IPS-20b (cell line): ENCODE measurements at regions not wholly inside any gene's neighbourhood (a gene's known extent, or its start where the extent isn't known, plus 50 kb on each side); places are given as distances from the start of the nearest gene placed in this dataset.

Experiments
- H3K27ac ChIP-seq: one replicate; pipeline ENCODE4 v1.5.1; 2013; ENCODE audit warnings: low read length
- H3K27me3 ChIP-seq: 2 replicates; pipeline ENCODE4 v1.6.1; 2013; ENCODE audit warnings: mild to moderate bottlenecking, low read length, inconsistent platforms; ENCODE audit not compliant: insufficient read depth
- H3K36me3 ChIP-seq: 2 replicates; pipeline ENCODE4 v1.6.1; 2013; ENCODE audit warnings: low read depth, mild to moderate bottlenecking, inconsistent platforms, low read length, moderate library complexity; ENCODE audit not compliant: insufficient read depth
- H3K4me1 ChIP-seq: 2 replicates; pipeline ENCODE4 v1.6.1; 2013; ENCODE audit warnings: mild to moderate bottlenecking, control low read depth, inconsistent platforms, low read length, moderate library complexity; ENCODE audit not compliant: insufficient read depth
- H3K4me3 ChIP-seq: 2 replicates; pipeline ENCODE4 v1.5.1; 2013; ENCODE audit warnings: mild to moderate bottlenecking, low read length, inconsistent platforms
- H3K9ac ChIP-seq: 2 replicates; pipeline ENCODE4 v1.6.1; 2013; ENCODE audit warnings: low read depth, mild to moderate bottlenecking, inconsistent platforms, low read length, moderate library complexity
- H3K9me3 ChIP-seq: 2 replicates; pipeline ENCODE4 v1.6.1; 2013; ENCODE audit warnings: mild to moderate bottlenecking, low read depth, low read length, inconsistent platforms; ENCODE audit not compliant: insufficient read depth

DNA sequence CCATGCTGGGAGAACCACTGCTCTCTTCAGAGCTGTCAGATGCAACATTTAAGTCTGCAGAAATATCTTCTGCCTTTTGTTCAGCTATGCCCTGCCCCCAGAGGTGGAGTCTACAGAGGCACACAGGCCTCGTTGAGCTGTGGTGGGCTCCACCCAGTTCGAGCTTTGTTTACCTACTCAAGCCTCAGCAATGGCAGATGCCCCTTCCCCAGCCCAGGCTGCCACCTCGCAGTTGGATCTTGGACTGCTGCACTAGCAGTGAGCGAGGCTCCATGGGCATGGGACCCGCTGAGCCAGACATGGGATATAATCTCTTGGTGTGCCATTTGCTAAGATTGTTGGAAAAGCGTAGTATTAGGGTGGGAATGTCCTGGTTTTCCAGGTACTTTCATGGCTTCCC lies 229.1 kb upstream of the C11orf87 start:
- no peaks in the 10 kb centered on the region for H3K36me3 ChIP-seq
- no peak overlapping the region for H3K9ac ChIP-seq
- H3K27ac ChIP-seq = no peak overlapping the region
- no peak overlapping the region for H3K4me3 ChIP-seq
- no peaks in the 10 kb centered on the region for H3K4me1 ChIP-seq
- no peaks in the 10 kb centered on the region for H3K9me3 ChIP-seq
- H3K27me3 ChIP-seq = no peaks in the 10 kb centered on the region

DNA sequence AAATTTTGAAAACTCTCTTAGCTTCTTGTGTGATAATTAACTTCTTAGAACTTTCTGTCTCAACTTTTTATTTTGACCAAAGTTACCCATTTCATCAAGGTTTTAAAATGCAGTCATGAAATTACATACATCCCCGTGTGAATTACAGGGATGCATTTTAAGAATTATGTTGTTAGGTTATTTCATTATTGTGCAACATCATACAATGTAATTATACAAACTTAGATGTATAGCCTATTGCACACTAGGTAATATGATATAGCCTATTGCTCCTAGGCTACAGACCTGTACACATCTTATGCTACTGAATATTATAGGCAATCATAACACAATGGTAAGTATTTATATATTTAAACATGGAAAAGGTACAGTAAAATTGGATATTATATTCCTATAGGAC lies 228.1 kb upstream of the C11orf87 start:
- Histone ChIP-seq H3K9me3 (no peaks in the 10 kb centered on the region), H3K9ac (no peak overlapping the region), H3K36me3 (no peaks in the 10 kb centered on the region), H3K4me1 (no peaks in the 10 kb centered on the region), H3K4me3 (no peak overlapping the region), H3K27ac (no peak overlapping the region), H3K27me3 (no peaks in the 10 kb centered on the region)

DNA sequence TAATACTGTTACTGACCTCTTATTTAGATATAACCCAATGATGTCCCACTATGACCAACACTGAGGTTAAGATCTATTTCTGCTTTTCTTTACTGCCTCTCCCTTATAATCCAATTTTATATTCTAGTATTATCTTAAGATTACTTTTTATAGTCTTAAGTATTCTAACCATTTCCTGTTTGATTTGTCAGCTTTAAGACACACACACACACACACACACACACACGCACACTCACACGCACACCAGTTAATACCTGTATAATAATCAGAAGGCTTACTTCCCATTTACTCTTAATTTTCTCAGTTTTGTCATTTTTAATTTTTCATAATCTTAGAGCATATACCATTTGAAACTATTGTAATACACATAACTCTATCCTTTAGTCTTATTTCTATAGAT lies 226.0 kb upstream of the C11orf87 start:
- H3K27me3 ChIP-seq = no peaks in the 10 kb centered on the region
- H3K4me3 ChIP-seq = no peak overlapping the region
- no peak overlapping the region for H3K9ac ChIP-seq
- no peaks in the 10 kb centered on the region for H3K36me3 ChIP-seq
- H3K27ac ChIP-seq = no peak overlapping the region
- H3K9me3 ChIP-seq = no peaks in the 10 kb centered on the region
- H3K4me1 ChIP-seq = no peaks in the 10 kb centered on the region

DNA sequence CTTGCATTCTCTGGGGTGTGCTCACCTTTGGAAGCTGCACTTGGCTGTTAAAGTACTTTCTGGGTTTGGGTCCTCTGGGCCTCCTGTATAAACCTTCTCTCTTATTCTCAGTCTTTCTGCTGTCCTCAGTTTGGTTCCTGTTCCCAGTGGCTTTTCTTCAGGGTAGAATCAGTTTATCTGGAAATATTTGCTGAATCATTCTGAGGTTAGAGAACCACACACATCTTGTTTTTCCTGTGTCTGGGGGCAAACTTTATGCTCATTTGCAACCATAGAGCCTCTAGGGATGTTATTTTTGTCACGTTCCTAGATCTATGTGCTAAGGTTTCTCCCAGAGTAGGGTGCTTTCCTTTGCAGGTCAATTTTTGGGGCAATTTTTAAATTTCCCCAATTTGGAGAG lies 224.3 kb upstream of the C11orf87 start:
- no peaks in the 10 kb centered on the region for H3K36me3 ChIP-seq
- H3K4me3 ChIP-seq = no peak overlapping the region
- H3K27me3 ChIP-seq = no peaks in the 10 kb centered on the region
- no peaks in the 10 kb centered on the region for H3K4me1 ChIP-seq
- no peak overlapping the region for H3K9ac ChIP-seq
- H3K27ac ChIP-seq = no peak overlapping the region
- no peaks in the 10 kb centered on the region for H3K9me3 ChIP-seq

DNA sequence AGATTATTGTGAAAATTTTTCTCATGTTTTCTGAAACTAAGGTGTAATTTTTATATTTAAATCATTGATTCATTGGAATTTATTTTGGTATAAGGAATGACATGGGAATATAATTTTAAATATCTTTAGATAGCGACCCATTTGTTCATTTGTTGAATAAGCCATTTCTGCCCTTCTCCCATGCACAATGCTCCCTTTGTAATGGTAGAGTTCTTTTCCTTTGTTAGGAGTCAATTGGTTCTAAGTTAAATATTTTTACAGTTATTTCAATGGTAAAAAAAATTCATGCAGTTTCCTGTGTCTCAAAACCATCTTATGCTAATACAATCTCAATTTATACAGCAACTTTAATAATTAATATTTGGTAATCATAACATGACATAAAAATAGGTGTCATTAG lies 218.8 kb upstream of the C11orf87 start:
- Histone ChIP-seq H3K9ac (no peak overlapping the region), H3K4me1 (no peaks in the 10 kb centered on the region), H3K36me3 (no peaks in the 10 kb centered on the region), H3K4me3 (no peak overlapping the region), H3K27ac (no peak overlapping the region), H3K9me3 (peaks cover 6% of the 10 kb centered on the region; the same call in 1 of the 2 replicates), H3K27me3 (no peaks in the 10 kb centered on the region)

GRCh38 chr11:109205312-109205711 lies 216.7 kb upstream of the C11orf87 start:
- H3K4me1 ChIP-seq = no peaks in the 10 kb centered on the region
- no peak overlapping the region for H3K4me3 ChIP-seq
- peaks cover 6% of the 10 kb centered on the region; the same call in 1 of the 2 replicates for H3K9me3 ChIP-seq
- H3K36me3 ChIP-seq = no peaks in the 10 kb centered on the region
- no peak overlapping the region for H3K27ac ChIP-seq
- no peaks in the 10 kb centered on the region for H3K27me3 ChIP-seq
- H3K9ac ChIP-seq = no peak overlapping the region

- Histone ChIP-seq H3K4me1 (no peaks in the 10 kb centered on the region), H3K36me3 (no peaks in the 10 kb centered on the region), H3K4me3 (no peak overlapping the region), H3K9me3 (peaks cover 6% of the 10 kb centered on the region; the same call in 1 of the 2 replicates), H3K27me3 (no peaks in the 10 kb centered on the region), H3K27ac (no peak overlapping the region), H3K9ac (no peak overlapping the region)
Observed at GRCh38 chr11:109208121-109208520, 213.9 kb upstream of the C11orf87 start.

GRCh38 chr11:109209572-109209971 lies 212.4 kb upstream of the C11orf87 start:
- Histone ChIP-seq H3K9me3 (peaks cover 6% of the 10 kb centered on the region; the same call in 1 of the 2 replicates), H3K27me3 (no peaks in the 10 kb centered on the region), H3K9ac (no peak overlapping the region), H3K4me1 (no peaks in the 10 kb centered on the region), H3K36me3 (no peaks in the 10 kb centered on the region), H3K27ac (no peak overlapping the region), H3K4me3 (no peak overlapping the region)

GRCh38 chr11:109221190-109221589 lies 200.8 kb upstream of the C11orf87 start:
- no peaks in the 10 kb centered on the region for H3K4me1 ChIP-seq
- no peak overlapping the region for H3K4me3 ChIP-seq
- H3K9me3 ChIP-seq = no peaks in the 10 kb centered on the region
- H3K36me3 ChIP-seq = no peaks in the 10 kb centered on the region
- H3K27me3 ChIP-seq = no peaks in the 10 kb centered on the region
- no peak overlapping the region for H3K27ac ChIP-seq
- H3K9ac ChIP-seq = no peak overlapping the region

DNA sequence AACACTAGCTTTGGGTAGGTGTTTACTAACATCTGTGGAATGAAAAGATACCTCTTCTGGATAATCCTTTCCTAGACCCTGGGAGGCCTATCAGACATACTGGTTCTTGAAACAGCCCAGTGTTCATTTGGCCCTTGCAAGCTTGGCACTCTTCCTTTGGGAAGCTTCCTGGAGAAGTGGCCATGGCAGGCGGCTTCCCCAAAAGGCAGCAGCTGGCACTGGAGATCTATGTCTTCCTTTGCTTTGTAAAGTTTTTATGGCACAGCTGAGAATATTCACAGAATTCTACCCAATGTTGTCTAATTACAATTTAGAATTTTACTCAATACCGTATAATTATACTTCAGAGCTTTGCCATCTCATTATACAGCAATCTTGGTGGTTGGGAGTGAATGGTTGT lies 199.2 kb upstream of the C11orf87 start:
- no peaks in the 10 kb centered on the region for H3K36me3 ChIP-seq

GRCh38 chr11:109223451-109223850 lies 198.5 kb upstream of the C11orf87 start:
- H3K4me1 ChIP-seq = no peaks in the 10 kb centered on the region
- no peak overlapping the region for H3K9ac ChIP-seq
- no peaks in the 10 kb centered on the region for H3K27me3 ChIP-seq
- no peak overlapping the region for H3K27ac ChIP-seq
- no peaks in the 10 kb centered on the region for H3K9me3 ChIP-seq
- H3K36me3 ChIP-seq = no peaks in the 10 kb centered on the region
- H3K4me3 ChIP-seq = no peak overlapping the region

More for the DNA sequence above, 199.2 kb upstream of the C11orf87 start:
- Histone ChIP-seq H3K27me3 (no peaks in the 10 kb centered on the region), H3K4me3 (no peak overlapping the region), H3K9ac (no peak overlapping the region), H3K4me1 (no peaks in the 10 kb centered on the region), H3K9me3 (no peaks in the 10 kb centered on the region), H3K27ac (no peak overlapping the region)

DNA sequence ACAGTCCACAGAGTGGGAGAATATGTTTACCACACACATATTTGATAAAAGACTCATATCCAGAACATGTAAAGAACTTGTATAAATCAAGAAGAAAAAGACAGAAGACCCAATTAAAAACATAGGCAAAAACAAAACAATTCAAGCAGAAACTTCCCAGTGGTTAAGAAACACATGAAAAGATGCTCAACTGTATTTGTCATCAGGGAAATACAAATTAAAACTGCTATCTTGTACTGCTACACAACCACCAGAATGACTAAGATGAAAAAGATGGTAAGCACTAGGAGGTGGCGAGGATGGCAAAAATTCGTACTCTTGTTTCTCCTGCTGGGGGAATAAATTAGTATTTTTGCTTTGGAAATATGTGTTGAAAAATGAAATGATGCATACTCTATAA lies 192.3 kb upstream of the C11orf87 start:
- Histone ChIP-seq H3K27ac (no peak overlapping the region), H3K27me3 (no peaks in the 10 kb centered on the region), H3K9me3 (no peaks in the 10 kb centered on the region), H3K4me1 (no peaks in the 10 kb centered on the region), H3K9ac (no peak overlapping the region), H3K4me3 (no peak overlapping the region), H3K36me3 (no peaks in the 10 kb centered on the region)

GRCh38 chr11:109236188-109236587 lies 185.8 kb upstream of the C11orf87 start:
- no peak overlapping the region for H3K4me3 ChIP-seq
- H3K4me1 ChIP-seq = no peaks in the 10 kb centered on the region
- no peaks in the 10 kb centered on the region for H3K9me3 ChIP-seq
- H3K36me3 ChIP-seq = no peaks in the 10 kb centered on the region
- H3K27me3 ChIP-seq = no peaks in the 10 kb centered on the region
- H3K9ac ChIP-seq = no peak overlapping the region
- no peak overlapping the region for H3K27ac ChIP-seq
